Sigmoid colon (tissue), 6 donors: ENCODE measurements at regions not wholly inside any gene's neighbourhood (a gene's known extent, or its start where the extent isn't known, plus 50 kb on each side); places are given as distances from the start of the nearest gene placed in this dataset.

Experiments used
- DNase-seq: peaks from one replicate; pipeline ENCODE4 v3.0.0-alpha.2; 2019
- H3K27ac ChIP-seq, 4 donors: fragments of 200-600 bp; sonication (generic); one replicate each; pipeline ENCODE4 v1.5.1; 2016 to 2019; ENCODE audit warnings: mild to moderate bottlenecking in 1 of 4
- H3K27me3 ChIP-seq, 3 donors: fragments of 200-600 bp; sonication (generic); one replicate each; pipeline ENCODE4 v1.5.1; 2019; ENCODE audit warnings: mild to moderate bottlenecking in 1 of 3
- H3K36me3 ChIP-seq, 4 donors: fragments of 200-600 bp; sonication (generic); one replicate each; pipeline ENCODE4 v1.5.1; 2016 to 2019
- H3K4me1 ChIP-seq, 4 donors: fragments of 200-600 bp; sonication (generic); one replicate each; pipeline ENCODE4 v1.5.1; 2017 to 2019
- H3K4me3 ChIP-seq, 4 donors: fragments of 200-600 bp; sonication (generic); one replicate each; pipeline ENCODE4 v1.5.1; 2017 to 2019; ENCODE audit warnings: mild to moderate bottlenecking in 2 of 4, moderate library complexity in 1 of 4
- H3K9me3 ChIP-seq, 4 donors: fragments of 200-600 bp in 3 of 4; sonication (generic) in 3 of 4; one replicate each; pipeline versions ENCODE4 v1.5.1 to v1.6.1; 2013 to 2019
- EP300 ChIP-seq, 4 donors: sonication (generic); formaldehyde crosslinking; IDR thresholded peaks; one replicate each; pipeline ENCODE4 v1.6.1; 2017; ENCODE audit warnings: antibody characterized with exemption in 4 of 4
- POLR2A ChIP-seq, 2 donors: fragments of 450-650 bp; IDR thresholded peaks; one replicate each; pipeline ENCODE4 v1.6.1; 2016; ENCODE audit warnings: antibody characterized with exemption in 2 of 2, mild to moderate bottlenecking in 2 of 2, moderate library complexity in 2 of 2
- POLR2AphosphoS5 ChIP-seq, 4 donors: sonication (generic); formaldehyde crosslinking; IDR thresholded peaks; one replicate each; pipeline ENCODE4 v1.6.1; 2017; ENCODE audit warnings: antibody characterized with exemption in 4 of 4
- WGBS, 2 donors: extraction: QIAGEN DNeasy Blood & Tissue Kit; methylation state at CpG; one replicate each; pipeline ENCODE4 v1.1.7; 2013; 5-methylcytosine and 5-hydroxymethylcytosine counted together
- intact Hi-C: fragments of 100-400 bp; cut with DNase I; formaldehyde crosslinking; loops from one replicate; pipeline ENCODE4 v1.15.1; 2023
- TF ChIP-seq, protein P1 (sequence below), 4 experiments: fragments of 450-650 bp in 3 of 4; fragments of 200-600 bp in 1 of 4; IDR thresholded peaks; one replicate each; pipeline ENCODE4 v1.5.1; 2016 to 2019; ENCODE audit warnings: antibody characterized with exemption in 4 of 4, mild to moderate bottlenecking in 3 of 4, moderate library complexity in 2 of 4
- donor health status: healthy with polysubstance abuse.
- donor health status: healthy.

DNA sequence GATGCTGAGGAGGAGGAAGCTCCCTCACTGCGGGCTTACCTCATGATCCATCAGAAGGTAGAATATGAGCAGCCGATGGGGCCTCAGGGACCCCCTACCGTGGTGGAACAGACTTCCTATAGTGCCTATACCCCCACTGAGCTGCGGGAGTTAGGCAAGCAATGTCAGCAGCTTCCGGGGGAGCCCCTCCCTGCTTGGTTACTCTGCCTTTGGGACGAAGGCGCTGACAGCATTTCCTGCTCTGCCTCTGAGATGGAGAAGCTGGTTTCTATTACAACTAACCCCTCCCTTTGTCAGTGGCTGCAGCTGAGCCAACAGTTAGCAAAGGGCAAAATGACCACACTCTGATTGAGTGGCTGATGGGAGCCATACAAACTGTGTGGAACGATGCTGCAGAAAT lies 430.7 kb downstream of the IDS start:
- H3K36me3 ChIP-seq, result no peaks in the 10 kb centered on the region
- H3K4me1 ChIP-seq, result no peaks in the 10 kb centered on the region
- 21 to 49% methylated on average over 8 of the region's 8 CpGs for WGBS, 2 donors
- no peak overlapping the region for H3K4me3 ChIP-seq
- H3K27me3 ChIP-seq, result no peaks in the 10 kb centered on the region
- intact Hi-C loops, result no loop called here
- H3K9me3 ChIP-seq, result no peaks in the 10 kb centered on the region
- H3K27ac ChIP-seq, result no peak overlapping the region
- no peak for DNase-seq
- TF ChIP-seq EP300 (IDR thresholded peaks at IDR 0.05), result no peak
- no peak for TF ChIP-seq POLR2A (IDR thresholded peaks at IDR 0.05)
- TF ChIP-seq, protein P1, sequence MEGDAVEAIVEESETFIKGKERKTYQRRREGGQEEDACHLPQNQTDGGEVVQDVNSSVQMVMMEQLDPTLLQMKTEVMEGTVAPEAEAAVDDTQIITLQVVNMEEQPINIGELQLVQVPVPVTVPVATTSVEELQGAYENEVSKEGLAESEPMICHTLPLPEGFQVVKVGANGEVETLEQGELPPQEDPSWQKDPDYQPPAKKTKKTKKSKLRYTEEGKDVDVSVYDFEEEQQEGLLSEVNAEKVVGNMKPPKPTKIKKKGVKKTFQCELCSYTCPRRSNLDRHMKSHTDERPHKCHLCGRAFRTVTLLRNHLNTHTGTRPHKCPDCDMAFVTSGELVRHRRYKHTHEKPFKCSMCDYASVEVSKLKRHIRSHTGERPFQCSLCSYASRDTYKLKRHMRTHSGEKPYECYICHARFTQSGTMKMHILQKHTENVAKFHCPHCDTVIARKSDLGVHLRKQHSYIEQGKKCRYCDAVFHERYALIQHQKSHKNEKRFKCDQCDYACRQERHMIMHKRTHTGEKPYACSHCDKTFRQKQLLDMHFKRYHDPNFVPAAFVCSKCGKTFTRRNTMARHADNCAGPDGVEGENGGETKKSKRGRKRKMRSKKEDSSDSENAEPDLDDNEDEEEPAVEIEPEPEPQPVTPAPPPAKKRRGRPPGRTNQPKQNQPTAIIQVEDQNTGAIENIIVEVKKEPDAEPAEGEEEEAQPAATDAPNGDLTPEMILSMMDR (IDR thresholded peaks at IDR 0.05), result no peak
- TF ChIP-seq POLR2AphosphoS5 (IDR thresholded peaks at IDR 0.05), result no peak

DNA sequence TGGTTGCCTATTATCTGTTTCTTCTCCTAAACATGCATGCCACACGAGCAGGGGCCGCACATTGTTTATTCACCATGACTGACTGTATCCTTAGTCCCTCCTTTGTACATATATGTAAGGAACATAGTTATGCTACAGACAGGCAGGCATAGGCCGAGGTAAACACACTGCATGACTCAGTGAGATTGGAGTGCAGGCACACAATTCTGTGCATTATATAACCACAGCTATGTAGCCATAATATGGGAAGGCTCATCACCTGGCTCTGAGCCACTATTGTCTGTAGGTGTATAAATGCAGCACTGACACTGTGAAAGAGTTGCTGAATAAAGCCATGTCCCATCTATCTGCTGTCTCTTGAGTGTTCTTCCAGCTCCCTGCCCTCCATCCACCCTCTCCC lies 431.6 kb downstream of the IDS start:
- H3K9me3 ChIP-seq, result no peaks in the 10 kb centered on the region
- H3K4me1 ChIP-seq, result no peaks in the 10 kb centered on the region
- H3K36me3 ChIP-seq, result no peaks in the 10 kb centered on the region
- H3K27me3 ChIP-seq, result no peaks in the 10 kb centered on the region
- TF ChIP-seq EP300 (IDR thresholded peaks at IDR 0.05) (no peak), POLR2A (IDR thresholded peaks at IDR 0.05) (no peak), POLR2AphosphoS5 (IDR thresholded peaks at IDR 0.05) (no peak)
- TF ChIP-seq, protein P1 (IDR thresholded peaks at IDR 0.05), result no peak
- intact Hi-C loops, result no loop called here
- 59 to 72% methylated on average over 3 of the region's 3 CpGs for WGBS, 2 donors
- H3K4me3 ChIP-seq, result no peak overlapping the region
- H3K27ac ChIP-seq, result no peak overlapping the region
- DNase-seq, result no peak

GRCh38 chrX:149069899-149070298 lies 435.2 kb downstream of the IDS start:
- no peak for DNase-seq
- Histone ChIP-seq H3K36me3 (no peaks in the 10 kb centered on the region), H3K27me3 (no peaks in the 10 kb centered on the region), H3K4me3 (no peak overlapping the region), H3K9me3 (no peaks in the 10 kb centered on the region), H3K27ac (no peak overlapping the region), H3K4me1 (no peaks in the 10 kb centered on the region)
- no peak for TF ChIP-seq POLR2AphosphoS5 (IDR thresholded peaks at IDR 0.05)
- TF ChIP-seq POLR2A (IDR thresholded peaks at IDR 0.05), result no peak
- TF ChIP-seq, protein P1 (IDR thresholded peaks at IDR 0.05), result no peak
- TF ChIP-seq EP300 (IDR thresholded peaks at IDR 0.05), result no peak
- WGBS, 2 donors, result 87 to 93% methylated on average over 2 of the region's 2 CpGs
- intact Hi-C loops, result no loop called here

GRCh38 chrX:149060921-149061320 lies 444.2 kb downstream of the IDS start:
- Histone ChIP-seq H3K27ac (no peak overlapping the region), H3K27me3 (no peaks in the 10 kb centered on the region), H3K36me3 (no peaks in the 10 kb centered on the region), H3K4me3 (no peak overlapping the region), H3K9me3 (no peaks in the 10 kb centered on the region), H3K4me1 (no peaks in the 10 kb centered on the region)
- 80 to 86% methylated on average over 2 of the region's 2 CpGs for WGBS, 2 donors
- TF ChIP-seq, protein P1 (IDR thresholded peaks at IDR 0.05), result no peak
- TF ChIP-seq EP300 (IDR thresholded peaks at IDR 0.05) (no peak), POLR2AphosphoS5 (IDR thresholded peaks at IDR 0.05) (no peak)
- DNase-seq, result no peak
- intact Hi-C loops, result no loop called here
